Lower leg skin (tissue), 4 donors: ENCODE measurements at regions not wholly inside any gene's neighbourhood (a gene's known extent, or its start where the extent isn't known, plus 50 kb on each side); places are given as distances from the start of the nearest gene placed in this dataset.

Source experiments
- DNase-seq, 2 donors: peaks; one replicate each; pipeline ENCODE4 v3.0.0-alpha.2; 2019; ENCODE audit warnings: low spot score in 2 of 2
- H3K4me3 ChIP-seq: fragments of 200-600 bp; sonication (generic); 2 replicates; pipeline ENCODE4 v1.5.1; 2017; ENCODE audit warnings: mild to moderate bottlenecking, low read depth; ENCODE audit not compliant: poor library complexity, severe bottlenecking
- POLR2A ChIP-seq, 2 donors: fragments of 450-650 bp; IDR thresholded peaks; one replicate each; pipeline ENCODE4 v1.6.1; 2016 to 2017; ENCODE audit warnings: antibody characterized with exemption in 2 of 2, mild to moderate bottlenecking in 1 of 2, moderate library complexity in 1 of 2
- WGBS, 2 donors: methylation state at CpG; one replicate each; pipeline ENCODE4 v1.1.5; 2018; 5-methylcytosine and 5-hydroxymethylcytosine counted together
- intact Hi-C: fragments of 100-400 bp; cut with DNase I; formaldehyde crosslinking; loops from one replicate; pipeline ENCODE4 v1.15.0; 2023; ENCODE audit warnings: low total_unique reads
- TF ChIP-seq, protein P1 (sequence below), 3 donors: fragments of 450-650 bp; IDR thresholded peaks; one replicate each; pipeline ENCODE4 v1.5.1; 2016; ENCODE audit warnings: antibody characterized with exemption in 3 of 3, mild to moderate bottlenecking in 3 of 3, moderate library complexity in 2 of 3

DNA sequence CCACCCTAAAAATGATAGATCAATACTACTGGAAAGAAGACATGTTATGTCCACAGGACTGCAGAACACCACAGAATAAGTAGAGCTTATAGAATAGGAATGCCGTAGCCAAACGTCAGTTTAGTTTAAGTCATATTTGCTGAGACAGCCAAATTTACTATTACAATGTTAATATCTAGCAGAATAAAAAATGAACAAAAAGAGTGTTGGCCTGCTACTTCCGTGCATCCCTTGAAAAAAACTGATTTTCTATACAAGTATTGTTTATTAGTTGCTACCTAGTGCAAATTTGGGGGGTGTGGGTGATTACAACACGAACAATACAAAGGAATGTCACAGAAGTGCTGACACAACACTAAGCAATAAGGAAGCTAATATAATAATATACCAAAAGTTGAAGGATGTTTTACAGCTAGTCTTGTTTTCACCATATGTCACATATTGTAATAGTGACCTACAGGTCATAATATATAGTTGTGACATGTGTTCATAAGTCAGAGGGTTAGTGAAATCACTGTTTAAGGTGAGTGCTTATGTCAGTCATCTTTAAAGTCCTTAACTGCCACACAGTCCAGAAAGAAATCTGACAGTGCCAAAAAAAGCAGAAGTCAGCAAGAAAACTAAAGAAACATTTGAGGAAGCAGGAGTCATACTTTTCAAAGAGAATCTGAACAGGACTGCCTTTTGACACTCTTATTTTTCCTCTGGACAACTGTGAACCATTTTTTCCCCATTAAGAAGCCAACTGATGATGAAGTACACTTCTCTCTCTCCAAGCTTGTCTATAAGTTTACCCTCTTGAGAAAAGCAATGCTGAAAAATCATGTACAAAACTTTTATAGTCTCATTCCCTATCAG, 376.4 kb downstream of the ZEB2 start:
- 85 to 90% methylated on average over 4 of the region's 4 CpGs for WGBS, 2 donors
- H3K4me3 ChIP-seq = no peak overlapping the region
- intact Hi-C loops = no loop called here
- no peak for DNase-seq
- no peak for TF ChIP-seq POLR2A (IDR thresholded peaks at IDR 0.05)
- TF ChIP-seq, protein P1, sequence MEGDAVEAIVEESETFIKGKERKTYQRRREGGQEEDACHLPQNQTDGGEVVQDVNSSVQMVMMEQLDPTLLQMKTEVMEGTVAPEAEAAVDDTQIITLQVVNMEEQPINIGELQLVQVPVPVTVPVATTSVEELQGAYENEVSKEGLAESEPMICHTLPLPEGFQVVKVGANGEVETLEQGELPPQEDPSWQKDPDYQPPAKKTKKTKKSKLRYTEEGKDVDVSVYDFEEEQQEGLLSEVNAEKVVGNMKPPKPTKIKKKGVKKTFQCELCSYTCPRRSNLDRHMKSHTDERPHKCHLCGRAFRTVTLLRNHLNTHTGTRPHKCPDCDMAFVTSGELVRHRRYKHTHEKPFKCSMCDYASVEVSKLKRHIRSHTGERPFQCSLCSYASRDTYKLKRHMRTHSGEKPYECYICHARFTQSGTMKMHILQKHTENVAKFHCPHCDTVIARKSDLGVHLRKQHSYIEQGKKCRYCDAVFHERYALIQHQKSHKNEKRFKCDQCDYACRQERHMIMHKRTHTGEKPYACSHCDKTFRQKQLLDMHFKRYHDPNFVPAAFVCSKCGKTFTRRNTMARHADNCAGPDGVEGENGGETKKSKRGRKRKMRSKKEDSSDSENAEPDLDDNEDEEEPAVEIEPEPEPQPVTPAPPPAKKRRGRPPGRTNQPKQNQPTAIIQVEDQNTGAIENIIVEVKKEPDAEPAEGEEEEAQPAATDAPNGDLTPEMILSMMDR (IDR thresholded peaks at IDR 0.05) = no peak

DNA sequence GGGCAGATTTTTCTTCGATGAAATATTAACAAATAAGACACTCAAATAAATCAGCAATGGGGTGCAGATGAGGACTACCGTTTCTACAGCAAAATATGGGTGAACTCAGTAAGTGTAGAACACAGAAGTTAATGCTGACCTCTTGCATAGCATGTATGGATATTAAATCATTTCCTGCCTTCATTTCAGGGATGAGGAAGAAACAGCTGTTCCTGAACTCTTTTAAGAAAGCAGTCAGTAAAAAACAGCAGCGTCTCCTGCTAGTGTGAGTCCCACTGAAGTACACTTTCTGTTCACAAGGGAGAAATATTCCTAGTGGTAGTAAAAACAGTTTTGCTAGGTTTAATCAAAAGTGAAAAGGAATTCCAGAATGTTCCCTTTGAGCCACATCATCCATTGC, 379.0 kb downstream of the ZEB2 start:
- WGBS, 2 donors = 78 to 79% methylated on average over 3 of the region's 3 CpGs

DNA sequence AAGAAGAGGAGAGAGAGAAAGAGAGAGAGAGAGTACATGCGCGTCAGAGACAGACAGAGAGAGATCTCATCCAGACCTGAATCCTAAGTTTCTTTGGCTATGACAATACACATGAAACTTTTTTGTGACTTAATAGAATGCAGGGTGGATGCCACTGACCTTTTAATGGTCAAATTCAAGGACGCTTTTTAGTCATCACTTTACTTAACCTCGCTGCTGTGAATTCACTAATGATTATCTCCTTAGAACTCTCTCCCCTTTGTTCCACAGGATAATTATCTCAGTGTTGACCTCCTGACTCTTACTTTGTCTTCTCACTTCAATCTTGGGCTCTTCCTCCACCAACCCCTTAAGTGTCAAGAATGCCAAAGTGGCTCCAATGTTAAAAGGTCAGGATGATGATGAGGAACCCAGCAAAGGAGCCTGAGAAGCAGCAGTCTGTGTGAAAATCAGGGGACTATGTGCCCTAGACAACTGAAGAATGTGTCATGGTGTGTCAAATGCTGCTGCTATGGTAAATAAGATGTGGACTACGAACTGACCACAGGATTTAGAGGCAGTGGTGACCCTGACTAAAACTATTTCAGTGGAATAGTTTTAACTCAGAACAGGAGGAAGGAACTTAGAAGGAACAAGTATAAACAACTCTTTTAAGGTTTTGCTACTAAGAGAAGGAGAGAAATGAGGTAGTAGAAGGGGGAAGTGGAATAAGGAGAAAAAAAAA, 382.1 kb downstream of the ZEB2 start:
- intact Hi-C loops = no loop called here
- H3K4me3 ChIP-seq = no peak overlapping the region
- 91 to 97% methylated on average over 5 of the region's 5 CpGs for WGBS, 2 donors
- no peak for TF ChIP-seq POLR2A (IDR thresholded peaks at IDR 0.05)
- TF ChIP-seq, protein P1 (IDR thresholded peaks at IDR 0.05) = no peak
- no peak for DNase-seq

More for the DNA sequence above, 379.0 kb downstream of the ZEB2 start:
- intact Hi-C loops = no loop called here
- TF ChIP-seq POLR2A (IDR thresholded peaks at IDR 0.05) = no peak
- TF ChIP-seq, protein P1 (IDR thresholded peaks at IDR 0.05) = no peak
- DNase-seq = no peak
- no peak overlapping the region for H3K4me3 ChIP-seq

DNA sequence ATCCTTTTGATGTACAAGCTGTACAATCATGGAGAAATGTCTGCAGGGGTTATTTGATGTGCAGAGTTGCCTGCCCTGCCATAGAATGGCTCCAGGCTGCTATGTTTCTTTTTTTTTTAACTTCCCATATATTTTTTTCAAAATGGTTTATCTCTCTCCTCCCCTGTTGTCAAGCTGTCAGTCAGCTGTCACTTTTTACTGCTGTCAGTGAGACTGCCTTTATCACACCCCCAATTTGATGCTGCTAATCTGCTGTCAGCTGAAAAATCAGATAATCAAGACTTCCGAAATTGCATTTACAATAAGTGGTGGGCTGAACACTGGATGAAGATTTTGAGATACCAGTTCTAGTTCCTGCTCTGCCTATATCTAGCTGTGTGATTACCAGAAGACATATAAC, 382.6 kb downstream of the ZEB2 start:
- no peak for DNase-seq
- WGBS, 2 donors = 82 to 97% methylated on average over 1 of the region's 1 CpG
- intact Hi-C loops = no loop called here
- TF ChIP-seq, protein P1 (IDR thresholded peaks at IDR 0.05) = no peak
- no peak for TF ChIP-seq POLR2A (IDR thresholded peaks at IDR 0.05)
- H3K4me3 ChIP-seq = no peak overlapping the region

DNA sequence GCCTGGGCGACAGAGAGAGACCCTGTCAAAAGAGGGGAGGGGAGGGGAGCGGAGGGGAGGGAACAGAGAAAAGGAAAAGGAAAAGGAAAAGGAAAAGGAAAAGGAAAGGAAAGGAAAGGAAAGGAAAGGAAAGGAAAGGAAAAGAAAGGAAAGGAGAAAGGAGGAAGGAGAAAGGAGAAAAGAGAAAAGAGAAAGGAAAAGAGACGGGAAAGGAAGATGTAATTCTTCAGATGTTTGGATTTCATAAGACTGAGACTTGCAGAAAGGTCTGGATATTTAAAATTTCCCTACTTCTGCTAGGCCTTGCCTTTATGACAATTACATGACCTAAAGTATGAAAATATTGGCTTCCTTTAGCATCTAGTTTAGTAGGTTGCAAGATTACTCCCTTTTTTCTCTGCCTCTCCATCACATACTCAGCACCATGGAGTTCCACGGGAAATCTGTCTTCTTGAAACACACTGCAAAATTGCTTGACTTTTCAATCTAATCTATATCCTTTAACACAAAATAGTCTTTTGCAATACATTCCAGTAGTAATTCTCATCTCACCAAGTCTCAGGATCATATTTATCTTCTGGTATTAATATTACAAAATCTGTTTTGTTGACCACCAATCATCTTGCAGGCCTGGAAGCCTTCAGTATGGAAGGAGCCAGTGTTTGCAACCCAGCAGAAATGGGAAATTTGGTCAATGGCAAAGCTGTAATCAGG, 383.5 kb downstream of the ZEB2 start:
- WGBS, 2 donors = 91 to 94% methylated on average over 4 of the region's 4 CpGs

More for the DNA sequence above, 383.5 kb downstream of the ZEB2 start:
- DNase-seq = no peak
- no peak overlapping the region for H3K4me3 ChIP-seq
- TF ChIP-seq, protein P1 (IDR thresholded peaks at IDR 0.05) = no peak
- TF ChIP-seq POLR2A (IDR thresholded peaks at IDR 0.05) = no peak
- intact Hi-C loops = no loop called here
